ENCODE measurements at regions not wholly inside any gene's neighbourhood (a gene's known extent, or its start where the extent isn't known, plus 50 kb on each side); places are given as distances from the start of the nearest gene placed in this dataset.

DNA sequence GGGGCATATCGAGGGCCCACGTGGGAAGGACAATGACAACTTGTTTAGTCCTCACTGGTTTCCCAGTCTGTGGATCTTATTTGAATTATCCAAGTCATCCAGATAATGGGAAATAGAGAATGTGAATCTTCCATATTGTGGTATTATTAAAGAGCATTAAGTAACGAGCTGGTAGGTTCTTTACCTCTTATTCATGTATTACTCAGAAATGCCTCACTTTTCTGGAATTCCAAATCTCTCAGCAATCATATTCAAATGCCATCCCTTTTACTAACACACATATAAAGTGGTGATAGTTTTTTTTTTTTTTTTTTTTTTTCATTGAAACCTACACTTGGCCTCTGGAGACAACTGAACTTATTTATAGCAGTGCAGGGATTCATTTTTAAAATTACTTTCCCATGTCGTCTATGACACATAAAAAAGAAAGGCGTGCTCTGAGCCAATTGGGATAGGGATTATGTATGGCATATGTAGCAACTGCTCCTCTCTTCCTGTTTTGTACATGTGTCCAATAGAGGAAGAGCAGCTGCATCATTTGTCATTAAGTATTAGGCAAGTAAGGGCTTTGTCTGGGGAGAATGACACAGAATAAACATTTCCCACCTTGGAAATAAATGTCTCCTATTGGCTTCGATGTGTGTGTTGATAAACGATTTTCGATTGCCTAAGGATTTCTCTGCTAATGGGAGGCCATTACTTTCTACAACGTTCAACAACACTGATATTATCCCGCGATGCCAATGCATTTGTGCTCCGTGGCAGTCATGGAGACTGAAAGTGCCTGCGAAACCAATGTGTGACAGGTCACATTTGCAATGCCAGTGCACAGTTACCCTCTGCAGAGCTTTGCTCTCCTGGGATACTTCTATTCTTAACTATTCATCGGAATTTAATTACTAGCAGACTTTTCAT lies 78.6 kb upstream of the IFNG-AS1 start:
- no peaks in the 10 kb centered on the region for H4K20me1 ChIP-seq (replicated peaks in 1 of 2; ENCODE audit: control insufficient read depth in 1 of 2, insufficient read depth in 2 of 2, low read length in 2 of 2)
- H3K4me2 ChIP-seq (ENCODE audit: insufficient read depth in 1 of 2, low read depth in 2 of 2, low read length in 2 of 2): no peak overlapping the region
- H2BK20ac ChIP-seq (ENCODE audit: low read length): no peak overlapping the region
- ChIA-PET CTCF (ENCODE audit: partially characterized antibody) (interaction anchor here (1.5 kb wide), 1 partner anchor 10 kb away, joined by 3 read pairs; no protein-coding TSS in a partner anchor), POLR2A (ENCODE audit: partially characterized antibody) (no interaction called here)
- no peak overlapping the region for H3K14ac ChIP-seq (ENCODE audit: insufficient read length)
- H3K79me2 ChIP-seq (ENCODE audit: control insufficient read depth in 1 of 2, insufficient read depth in 2 of 2, low read length in 2 of 2): no peaks in the 10 kb centered on the region
- no peak overlapping the region for H2AFZ ChIP-seq (ENCODE audit: low read length)
- H4K8ac ChIP-seq (ENCODE audit: extremely low read depth, insufficient read depth, low read length): no peak overlapping the region
- no peak overlapping the region for H3K9ac ChIP-seq (replicated peaks in 1 of 4; ENCODE audit: extremely low read depth in 1 of 4, low read depth in 3 of 4, low read length in 3 of 4)
- no peaks in the 10 kb centered on the region for H3K23me2 ChIP-seq (ENCODE audit: low read depth, low read length)
- no peaks in the 10 kb centered on the region for H3K9me3 ChIP-seq (ENCODE audit: insufficient read depth in 2 of 2, low read depth in 1 of 2, low read length in 1 of 2)
- no peak overlapping the region for H2BK5ac ChIP-seq (ENCODE audit: low read depth, low read length)
- 78% methylated on average over 13 of the region's 14 CpGs; no CpG with 5 or more reads in 1 of the 2 experiments for WGBS, 2 experiments (ENCODE audit: extremely low coverage in 1 of 2, insufficient coverage in 1 of 2, insufficient read length in 1 of 2, insufficient replicate concordance in 2 of 2, low coverage in 1 of 2, low lambda C conversion rate in 2 of 2, missing lambda C conversion rate in 1 of 2)
- no peak overlapping the region for H2BK120ac ChIP-seq (replicated peaks; ENCODE audit: low read depth, low read length)
- no peak overlapping the region for H3K18ac ChIP-seq (ENCODE audit: extremely low read depth, low read length)
- H3K4ac ChIP-seq (replicated peaks; ENCODE audit: insufficient read length, low read depth, low read length): no peak overlapping the region
- H2BK15ac ChIP-seq (ENCODE audit: low read length): no peak overlapping the region
- FAIRE-seq (no peak), DNase-seq (ENCODE audit: low read depth in 1 of 2, low spot score in 2 of 2) (no peak)
- no peaks in the 10 kb centered on the region for H3K4me1 ChIP-seq (replicated peaks in 1 of 4; ENCODE audit: control insufficient read depth in 3 of 4, insufficient read depth in 4 of 4, low read length in 3 of 4)
- H3K23ac ChIP-seq (ENCODE audit: insufficient read length): no peak overlapping the region
- H4K91ac ChIP-seq (replicated peaks; ENCODE audit: insufficient read length, low read length): no peak overlapping the region
- no peak overlapping the region for H4K5ac ChIP-seq (ENCODE audit: insufficient read length, low read depth, low read length)
- H3K27ac ChIP-seq (ENCODE audit: low read depth, low read length): no peak overlapping the region
- H2AK5ac ChIP-seq (ENCODE audit: low read depth, low read length): no peak overlapping the region
- H3K79me1 ChIP-seq (ENCODE audit: low read depth, low read length): no peaks in the 10 kb centered on the region
- no peak overlapping the region for H3K56ac ChIP-seq (replicated peaks; ENCODE audit: insufficient read length, low read depth, low read length)
- no peaks in the 10 kb centered on the region for H3K36me3 ChIP-seq (ENCODE audit: control insufficient read depth in 2 of 4, insufficient read depth in 4 of 4, low read length in 3 of 4)
- H3K4me3 ChIP-seq (ENCODE audit: extremely low read depth in 1 of 4, insufficient read depth in 2 of 4, low read depth in 3 of 4, low read length in 4 of 4): no peak overlapping the region
- no peaks in the 10 kb centered on the region for H3K27me3 ChIP-seq (replicated peaks in 1 of 4; ENCODE audit: control insufficient read depth in 3 of 4, extremely low read depth in 1 of 4, insufficient read depth in 3 of 4, low read length in 3 of 4)
- H2BK12ac ChIP-seq (ENCODE audit: low read depth, low read length): no peak overlapping the region
- TF ChIP-seq HDAC6 (IDR thresholded peaks at IDR 0.05; ENCODE audit: low read depth, low read length): no peak
- no peak for TF ChIP-seq BRCA1 (IDR thresholded peaks at IDR 0.05; ENCODE audit: low read depth, low read length)
- no peak for TF ChIP-seq CHD1 (IDR thresholded peaks at IDR 0.05; ENCODE audit: low read depth, low read length)
- no peak for TF ChIP-seq CEBPB (IDR thresholded peaks at IDR 0.05; ENCODE audit: low read depth, low read length)
- no peak for TF ChIP-seq RXRA (IDR thresholded peaks at IDR 0.05; ENCODE audit: insufficient read depth, low read depth, low read length)
- no peak for TF ChIP-seq RNF2 (IDR thresholded peaks at IDR 0.05; ENCODE audit: borderline replicate concordance, low read depth, low read length, missing control alignments, poor library complexity, severe bottlenecking)
- TF ChIP-seq KDM4A (IDR thresholded peaks at IDR 0.05; ENCODE audit: low read depth, low read length, severe bottlenecking): no peak
- TF ChIP-seq SRF (IDR thresholded peaks at IDR 0.05; ENCODE audit: low read depth, low read length): no peak
- no peak for TF ChIP-seq EGR1 (IDR thresholded peaks at IDR 0.05; ENCODE audit: borderline replicate concordance, low read depth, low read length)
- TF ChIP-seq KDM5A (IDR thresholded peaks at IDR 0.05; ENCODE audit: low read length): no peak
- no peak for TF ChIP-seq TAF1 (IDR thresholded peaks at IDR 0.05; ENCODE audit: low read depth, low read length)
- no peak for TF ChIP-seq CBX8 (IDR thresholded peaks at IDR 0.05; ENCODE audit: borderline replicate concordance, low read depth, low read length)
- TF ChIP-seq, protein P1, sequence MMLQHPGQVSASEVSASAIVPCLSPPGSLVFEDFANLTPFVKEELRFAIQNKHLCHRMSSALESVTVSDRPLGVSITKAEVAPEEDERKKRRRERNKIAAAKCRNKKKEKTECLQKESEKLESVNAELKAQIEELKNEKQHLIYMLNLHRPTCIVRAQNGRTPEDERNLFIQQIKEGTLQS (IDR thresholded peaks at IDR 0.05; ENCODE audit: insufficient read depth, low read depth, low read length): no peak

Measured in H1 (cell line).